ENCODE measurements at regions not wholly inside any gene's neighbourhood (a gene's known extent, or its start where the extent isn't known, plus 50 kb on each side); places are given as distances from the start of the nearest gene placed in this dataset.
"Not testable (repeated sequence)": the region's sequence is repeated elsewhere in the genome, so short reads cannot be mapped to it uniquely, and the experiment has no call there.

DNA sequence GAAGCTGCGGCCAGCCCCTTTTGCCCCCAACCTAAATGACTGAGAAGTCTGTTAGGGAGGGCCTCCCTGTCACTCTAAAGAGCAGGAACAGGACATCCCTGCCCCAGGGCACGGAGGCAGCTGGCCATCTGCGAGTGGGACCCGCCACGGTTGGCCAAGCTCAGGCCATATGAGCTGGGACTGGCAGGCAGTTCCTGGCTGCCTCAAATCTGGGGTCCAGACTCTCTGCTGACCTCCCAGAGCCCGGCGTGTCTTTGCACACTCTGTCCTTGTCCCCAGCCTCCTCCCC, 143.0 kb downstream of the IGLL1 start:
- not testable (repeated sequence) for DNase-seq

GRCh38 chr22:23436354-23437106, 143.6 kb downstream of the IGLL1 start:
- not testable (repeated sequence) for DNase-seq

DNA sequence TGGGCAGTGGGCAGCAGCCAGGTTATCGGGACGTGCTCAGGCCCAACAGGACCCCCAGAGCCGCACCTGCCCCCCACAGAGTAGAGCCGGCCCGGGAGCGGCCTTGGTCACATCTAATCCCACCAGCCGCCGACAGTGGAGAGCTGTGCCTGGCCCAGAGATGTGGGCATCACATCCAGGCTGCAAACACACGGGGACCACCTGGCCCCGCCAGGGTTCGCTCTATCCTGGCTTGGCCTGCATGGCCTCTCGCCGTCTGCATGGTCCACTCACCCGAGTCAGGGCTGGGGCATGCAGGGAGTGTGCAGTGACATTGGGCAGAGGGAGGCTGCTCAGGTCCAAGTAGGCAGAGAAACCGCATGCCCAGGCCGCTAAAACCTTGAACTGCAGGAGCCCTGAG, 144.9 kb downstream of the IGLL1 start:
- DNase-seq = not testable (repeated sequence)

GRCh38 chr22:23434198-23434830, 145.8 kb downstream of the IGLL1 start:
- not testable (repeated sequence) for DNase-seq

- DNase-seq = not testable (repeated sequence)
Measured at GRCh38 chr22:23433127-23434005, 146.7 kb downstream of the IGLL1 start.

- not testable (repeated sequence) for DNase-seq
Measured at GRCh38 chr22:23432719-23433118, 147.4 kb downstream of the IGLL1 start.

DNA sequence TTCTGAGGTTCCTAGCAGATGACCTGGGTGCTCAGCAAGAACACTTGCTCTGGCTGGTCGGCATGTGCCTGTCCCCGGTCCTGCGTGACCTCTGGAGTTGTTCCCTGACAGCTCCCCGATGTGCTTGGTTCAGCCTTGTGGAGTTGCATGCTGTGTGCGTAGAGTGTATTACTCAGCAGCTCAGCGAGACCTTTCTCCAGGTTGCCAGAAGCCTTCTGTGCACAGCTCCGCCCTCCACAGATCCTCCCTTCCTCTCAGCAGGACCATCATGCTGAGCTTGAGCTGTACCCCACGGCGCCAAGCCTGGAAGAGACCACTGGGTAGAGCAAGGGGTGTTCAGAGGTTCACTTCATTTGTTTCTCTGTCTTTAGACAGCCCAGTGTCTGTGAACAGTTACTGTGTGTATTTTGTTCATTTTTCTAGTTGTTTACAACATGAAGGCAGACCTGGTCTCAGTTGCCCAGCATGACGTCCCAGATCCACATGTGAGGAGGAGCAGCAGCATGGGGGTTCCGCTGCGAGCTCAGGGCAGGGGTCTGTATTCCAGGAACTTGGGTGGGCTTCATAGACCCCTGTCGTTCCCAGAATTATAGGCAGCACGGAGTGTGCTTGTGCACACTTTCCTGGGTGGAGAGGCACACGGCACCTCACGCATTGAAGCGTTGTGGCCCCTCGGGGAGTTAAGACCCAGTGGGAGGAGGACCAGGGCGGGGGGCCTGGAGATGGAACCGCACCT, 148.6 kb downstream of the IGLL1 start:
- peak; percentile 52 for DNase-seq

- not testable (repeated sequence) for DNase-seq
Measured at GRCh38 chr22:23424551-23425068, 155.5 kb downstream of the IGLL1 start.

- DNase-seq = no peak
Measured at GRCh38 chr22:23424031-23424430, 156.1 kb downstream of the IGLL1 start.

- not testable (repeated sequence) for DNase-seq
Measured at GRCh38 chr22:23422281-23422680, 157.8 kb downstream of the IGLL1 start.

DNA sequence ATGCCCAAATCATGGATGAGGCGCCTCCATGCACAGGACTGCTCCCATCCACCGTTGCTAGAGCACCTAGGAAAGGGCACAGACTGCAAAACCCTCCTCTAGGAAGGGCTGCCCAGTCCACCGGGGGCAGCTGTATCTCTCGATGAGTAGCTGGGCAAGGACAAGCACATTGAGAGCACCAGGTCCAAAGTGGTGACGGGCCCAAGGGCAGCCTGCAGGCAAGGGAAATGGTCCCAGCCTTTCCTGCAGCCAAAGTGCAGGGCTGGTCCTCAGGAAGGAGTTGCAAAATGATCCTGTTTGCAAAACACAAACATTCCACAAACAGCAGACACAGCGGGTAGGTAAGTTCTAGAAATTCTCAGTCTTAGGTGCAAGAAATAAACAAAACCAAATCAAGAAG, 158.8 kb downstream of the IGLL1 start:
- DNase-seq = not testable (repeated sequence)

- no peak for DNase-seq
Measured at GRCh38 chr22:23419931-23420330, 160.2 kb downstream of the IGLL1 start.

DNA sequence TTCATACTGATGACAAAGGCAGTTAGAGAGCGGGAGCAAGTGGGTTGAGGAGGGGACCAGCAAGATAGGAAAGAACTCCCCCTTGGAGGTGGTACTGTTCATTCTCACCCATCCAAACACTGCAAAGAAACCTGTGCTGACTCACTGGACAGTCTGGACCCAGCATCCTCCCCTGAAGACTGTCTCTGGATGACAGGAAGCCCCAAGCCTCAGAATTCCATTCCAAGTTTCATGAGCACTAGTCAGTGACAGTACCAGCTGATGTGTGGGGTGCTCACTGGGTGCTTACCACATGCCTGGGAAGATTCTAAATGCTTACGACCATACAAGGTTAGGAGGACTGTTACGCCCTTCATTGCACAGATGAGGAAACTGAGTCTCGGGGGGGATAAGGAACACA, 160.9 kb downstream of the IGLL1 start:
- peak; percentile 36 for DNase-seq

GRCh38 chr22:23418159-23418788, 161.8 kb downstream of the IGLL1 start:
- DNase-seq = no peak

GRCh38 chr22:23417327-23417726, 162.8 kb downstream of the IGLL1 start:
- DNase-seq = peak; percentile 87

DNA sequence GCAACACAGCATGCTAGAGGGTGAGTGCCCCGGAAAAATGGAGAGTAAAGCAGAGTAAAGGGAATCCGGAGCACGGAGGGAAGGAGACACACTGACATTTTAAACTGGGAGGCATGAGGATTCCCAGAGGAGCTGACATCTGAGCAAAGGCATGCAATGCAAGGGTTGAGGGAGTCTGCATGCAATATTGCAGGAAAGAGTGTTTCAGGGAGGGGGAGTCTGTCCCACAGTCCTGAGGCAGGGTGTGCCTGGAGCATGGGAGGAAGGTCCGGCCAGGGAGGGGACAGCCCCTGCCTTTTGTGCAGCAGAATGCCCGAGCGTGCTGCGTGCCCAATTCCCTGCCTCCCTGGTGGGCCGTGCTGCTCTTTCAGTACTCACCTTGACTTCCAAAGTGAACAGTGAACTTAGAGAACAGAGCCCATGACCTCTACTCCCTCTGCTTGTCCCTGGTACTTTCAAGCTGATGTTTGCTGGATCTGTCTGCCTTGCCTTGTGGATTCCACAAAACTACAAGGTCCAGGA, 163.9 kb downstream of the IGLL1 start:
- DNase-seq = peak; percentile 64

GRCh38 chr22:23415490-23415851, 164.6 kb downstream of the IGLL1 start:
- DNase-seq = no peak

DNA sequence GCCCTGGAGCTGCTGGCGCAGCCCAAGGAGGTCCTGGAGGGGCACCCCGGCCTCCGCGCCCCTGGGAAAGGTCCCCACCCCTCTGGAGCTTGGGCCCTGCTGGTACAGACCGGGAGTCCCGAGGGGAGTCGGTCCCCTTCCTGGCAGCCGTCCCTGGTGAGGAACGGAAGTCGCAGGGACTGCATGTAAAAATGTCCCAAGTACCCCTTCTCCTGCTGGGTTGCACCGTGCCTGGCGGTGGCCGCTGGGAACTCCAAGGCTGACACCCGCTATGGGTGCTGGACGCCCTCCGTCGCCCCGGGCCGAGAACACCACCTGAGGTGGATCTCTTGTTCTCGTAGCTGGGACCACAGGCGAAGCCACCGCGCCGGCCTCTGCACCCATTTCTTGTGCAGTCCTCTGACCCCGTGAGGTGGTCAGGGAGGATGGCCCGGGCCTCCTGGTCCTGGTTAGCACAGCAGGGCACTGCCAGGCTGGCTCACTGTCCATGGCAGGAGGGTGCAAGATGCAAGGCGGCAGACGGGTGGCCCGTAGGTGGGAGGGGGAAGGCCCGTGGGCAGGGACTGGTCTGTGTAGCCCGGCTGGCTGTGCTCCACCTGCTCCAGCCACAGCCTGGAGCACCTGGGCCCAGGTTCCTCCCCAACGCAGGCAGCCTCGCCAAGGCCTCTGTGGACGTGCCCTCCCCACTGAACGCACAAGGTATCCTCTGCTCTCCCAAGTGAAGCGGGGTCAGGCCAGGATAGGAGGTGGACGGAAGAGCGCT, 165.2 kb downstream of the IGLL1 start:
- DNase-seq = no peak

- no peak for DNase-seq
Measured at GRCh38 chr22:23411739-23412138, 168.4 kb downstream of the IGLL1 start.

DNA sequence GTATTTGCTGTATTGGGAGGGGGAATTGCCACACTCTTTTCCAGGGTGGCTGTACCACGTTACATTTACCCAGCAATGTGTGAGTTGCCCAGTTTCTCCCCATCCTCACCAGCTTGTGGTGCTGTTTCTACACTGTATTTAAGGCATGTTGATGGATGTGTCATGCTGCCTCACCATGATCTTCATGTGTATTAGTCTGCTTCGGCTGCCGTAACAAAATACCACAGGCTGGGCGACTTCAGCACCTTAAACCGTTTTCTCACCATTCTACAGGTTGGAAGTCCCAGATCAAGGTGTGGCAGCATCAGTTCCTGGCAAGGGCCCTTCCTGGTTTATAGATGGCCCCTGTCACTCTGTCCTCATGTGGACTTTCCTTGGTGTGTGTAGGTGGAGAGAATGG, 169.7 kb downstream of the IGLL1 start:
- no peak for DNase-seq

- no peak for DNase-seq
Measured at GRCh38 chr22:23409976-23410375, 170.1 kb downstream of the IGLL1 start.
